Nephron progenitor cell (in vitro differentiated cells): ENCODE measurements at regions not wholly inside any gene's neighbourhood (a gene's known extent, or its start where the extent isn't known, plus 50 kb on each side); places are given as distances from the start of the nearest gene placed in this dataset.
A peak's percentile ranks its signal among the peaks of the same experiment; 100 is the strongest.

Experiments
- DNase-seq: peaks from one replicate; pipeline ENCODE4 v3.0.0; 2021
- H3K27ac Mint-ChIP-seq: 2 replicates; pipeline ENCODE4 v1.8.0; 2021; ENCODE audit warnings: mild to moderate bottlenecking, moderate library complexity, mixed read lengths
- H3K27me3 Mint-ChIP-seq: 2 replicates; pipeline ENCODE4 v1.8.0; 2021; ENCODE audit warnings: mild to moderate bottlenecking, low read depth, mixed read lengths; ENCODE audit not compliant: poor library complexity
- H3K36me3 Mint-ChIP-seq: 2 replicates; pipeline ENCODE4 v1.8.0; 2021; ENCODE audit warnings: low read depth, mixed read lengths
- H3K4me1 Mint-ChIP-seq: 2 replicates; pipeline ENCODE4 v1.8.0; 2021; ENCODE audit warnings: mixed read lengths
- H3K4me3 Mint-ChIP-seq: 2 replicates; pipeline ENCODE4 v1.8.0; 2021; ENCODE audit warnings: mild to moderate bottlenecking, moderate library complexity, mixed read lengths
- H3K9me3 Mint-ChIP-seq: 2 replicates; pipeline ENCODE4 v1.8.0; 2021; ENCODE audit warnings: mild to moderate bottlenecking, moderate library complexity, mixed read lengths
- TF ChIP-seq, protein P1 (sequence below): fragments of 200-600 bp; sonication (generic); IDR thresholded peaks from 2 replicates; pipeline ENCODE4 v1.5.0; 2021; ENCODE audit warnings: antibody characterized with exemption

DNA sequence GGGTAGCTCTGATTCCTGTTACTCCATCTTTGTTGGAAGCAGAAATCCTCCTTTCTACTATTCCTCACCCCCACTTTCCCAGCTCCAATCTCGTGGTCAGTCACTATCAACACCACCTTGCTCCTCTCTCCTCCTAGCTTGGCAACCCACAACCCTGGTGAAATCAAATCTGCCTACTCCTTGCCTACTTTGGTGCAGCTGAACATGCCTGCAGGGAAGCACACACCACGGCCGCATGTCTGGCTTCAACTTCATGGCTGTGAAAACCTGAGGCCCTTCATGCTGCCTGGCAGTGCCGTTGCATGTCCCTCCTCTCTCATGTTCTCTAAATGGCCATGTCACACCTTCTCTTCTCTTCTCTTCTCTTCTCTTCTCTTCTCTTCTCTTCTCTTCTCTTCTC is 112.4 kb upstream of the FOXA2 start:
- Mint-ChIP-seq H3K27me3 (peaks cover 4% of the 10 kb centered on the region), H3K9me3 (peaks cover 2% of the 10 kb centered on the region), H3K27ac (no peak overlapping the region), H3K36me3 (no peaks in the 10 kb centered on the region), H3K4me1 (no peaks in the 10 kb centered on the region), H3K4me3 (no peak overlapping the region)
- TF ChIP-seq, protein P1, sequence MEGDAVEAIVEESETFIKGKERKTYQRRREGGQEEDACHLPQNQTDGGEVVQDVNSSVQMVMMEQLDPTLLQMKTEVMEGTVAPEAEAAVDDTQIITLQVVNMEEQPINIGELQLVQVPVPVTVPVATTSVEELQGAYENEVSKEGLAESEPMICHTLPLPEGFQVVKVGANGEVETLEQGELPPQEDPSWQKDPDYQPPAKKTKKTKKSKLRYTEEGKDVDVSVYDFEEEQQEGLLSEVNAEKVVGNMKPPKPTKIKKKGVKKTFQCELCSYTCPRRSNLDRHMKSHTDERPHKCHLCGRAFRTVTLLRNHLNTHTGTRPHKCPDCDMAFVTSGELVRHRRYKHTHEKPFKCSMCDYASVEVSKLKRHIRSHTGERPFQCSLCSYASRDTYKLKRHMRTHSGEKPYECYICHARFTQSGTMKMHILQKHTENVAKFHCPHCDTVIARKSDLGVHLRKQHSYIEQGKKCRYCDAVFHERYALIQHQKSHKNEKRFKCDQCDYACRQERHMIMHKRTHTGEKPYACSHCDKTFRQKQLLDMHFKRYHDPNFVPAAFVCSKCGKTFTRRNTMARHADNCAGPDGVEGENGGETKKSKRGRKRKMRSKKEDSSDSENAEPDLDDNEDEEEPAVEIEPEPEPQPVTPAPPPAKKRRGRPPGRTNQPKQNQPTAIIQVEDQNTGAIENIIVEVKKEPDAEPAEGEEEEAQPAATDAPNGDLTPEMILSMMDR, result no peak
- DNase-seq, result no peak

DNA sequence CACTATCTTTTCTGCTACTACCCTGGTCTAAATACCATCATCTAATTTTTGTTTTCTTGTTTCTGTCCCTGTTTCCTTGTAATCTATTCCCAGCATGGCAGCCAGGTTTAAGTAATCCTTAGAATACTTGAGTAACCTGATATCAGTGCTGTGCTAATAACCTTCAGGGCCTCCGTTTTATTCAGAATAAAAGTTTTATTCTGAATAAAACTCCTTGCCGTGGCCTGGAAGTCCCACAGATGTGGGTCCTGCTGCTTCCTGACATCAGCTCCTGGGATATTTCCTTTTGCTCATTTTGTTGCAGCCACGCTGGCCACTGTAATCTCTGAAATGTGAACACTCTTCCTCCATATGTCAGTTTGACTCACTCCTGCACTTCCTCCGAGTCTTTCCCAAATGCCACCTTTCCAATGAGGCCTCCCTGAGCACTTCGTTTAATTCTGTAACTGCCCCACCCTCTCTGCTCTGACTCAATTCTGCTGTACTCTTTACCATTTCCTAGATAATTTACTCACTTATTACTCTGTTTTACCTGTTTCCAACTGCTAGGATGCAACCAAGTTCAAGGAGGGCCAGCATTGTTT is 114.0 kb upstream of the FOXA2 start:
- TF ChIP-seq, protein P1, result no peak
- no peak overlapping the region for H3K27ac Mint-ChIP-seq
- H3K4me3 Mint-ChIP-seq, result no peak overlapping the region
- DNase-seq, result no peak
- H3K36me3 Mint-ChIP-seq, result no peaks in the 10 kb centered on the region
- H3K27me3 Mint-ChIP-seq, result peaks cover 4% of the 10 kb centered on the region
- no peaks in the 10 kb centered on the region for H3K4me1 Mint-ChIP-seq
- H3K9me3 Mint-ChIP-seq, result peaks cover 10% of the 10 kb centered on the region

DNA sequence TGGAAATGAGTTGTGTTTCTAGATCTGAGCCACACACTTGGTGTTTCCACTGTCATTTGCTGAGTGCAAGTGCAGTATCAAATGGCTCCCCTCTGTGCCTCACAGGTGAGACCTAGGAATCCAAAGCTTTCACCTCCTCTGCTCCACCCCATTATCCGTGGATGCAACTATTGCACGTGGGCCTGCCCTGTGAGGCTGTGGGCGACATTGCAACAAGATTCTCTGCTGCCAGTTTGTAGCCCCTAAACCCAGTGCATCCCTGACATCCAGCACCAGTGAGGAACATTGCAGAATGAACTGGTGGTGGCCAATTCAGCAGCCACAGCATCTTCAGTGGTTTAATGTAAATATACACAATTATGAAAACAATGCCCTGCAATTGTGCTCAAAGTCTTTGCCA is 115.0 kb upstream of the FOXA2 start:
- no peak overlapping the region for H3K4me3 Mint-ChIP-seq
- no peaks in the 10 kb centered on the region for H3K36me3 Mint-ChIP-seq
- peaks cover 4% of the 10 kb centered on the region for H3K27me3 Mint-ChIP-seq
- no peak for DNase-seq
- no peaks in the 10 kb centered on the region for H3K4me1 Mint-ChIP-seq
- H3K27ac Mint-ChIP-seq, result no peak overlapping the region
- H3K9me3 Mint-ChIP-seq, result peaks cover 13% of the 10 kb centered on the region
- TF ChIP-seq, protein P1, result no peak

DNA sequence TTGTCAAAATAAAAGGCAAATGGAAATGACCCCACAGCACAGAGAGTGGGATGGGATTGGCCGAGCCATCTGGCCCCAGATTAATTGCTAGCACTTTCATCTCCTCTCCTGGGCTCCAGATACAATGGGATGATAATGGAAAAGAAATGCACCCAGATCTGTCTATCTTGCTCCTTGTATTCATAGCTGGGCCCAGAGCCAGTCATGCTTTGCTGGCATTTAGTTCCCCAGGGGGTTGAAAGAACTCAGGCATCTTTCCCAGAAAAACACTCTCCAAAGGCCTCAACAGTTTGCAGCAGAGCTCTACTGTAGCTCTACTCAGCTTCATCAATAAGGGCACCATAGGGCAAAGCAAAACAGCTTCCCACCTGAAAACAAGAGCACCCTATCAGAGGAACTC is 116.0 kb upstream of the FOXA2 start:
- TF ChIP-seq, protein P1, result no peak
- Mint-ChIP-seq H3K4me1 (no peaks in the 10 kb centered on the region), H3K27ac (no peak overlapping the region), H3K9me3 (peaks cover 22% of the 10 kb centered on the region), H3K4me3 (no peak overlapping the region), H3K36me3 (no peaks in the 10 kb centered on the region), H3K27me3 (peaks cover 4% of the 10 kb centered on the region)
- DNase-seq, result no peak

DNA sequence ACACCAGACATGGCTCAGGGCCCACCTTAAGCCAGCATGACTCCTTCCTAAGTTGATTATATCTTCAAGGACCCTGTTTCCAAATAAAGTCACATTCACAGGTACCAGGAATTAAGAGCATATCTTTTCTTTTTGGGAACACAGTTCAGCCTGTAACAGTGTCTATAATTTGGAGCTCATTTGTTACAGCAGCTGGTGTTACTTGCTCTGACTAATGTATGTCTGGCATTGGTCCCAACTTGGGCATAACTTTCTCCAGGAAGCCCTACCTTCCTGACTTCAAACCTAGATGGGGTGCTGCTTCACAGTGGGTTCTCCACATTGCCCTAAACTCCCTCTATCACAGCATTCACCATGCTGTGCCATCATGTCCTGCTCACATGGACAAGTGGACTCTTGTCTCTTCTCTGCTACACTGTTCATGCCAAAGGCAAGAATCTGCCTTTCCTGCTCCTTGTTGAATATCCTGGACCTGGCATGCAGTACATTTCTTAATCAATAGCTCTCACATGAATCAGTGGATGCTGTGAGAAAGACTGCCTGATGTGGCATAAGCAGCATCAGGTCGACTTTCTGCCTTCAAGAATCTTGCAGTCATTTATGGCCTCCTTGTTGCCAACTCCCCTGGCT is 117.4 kb upstream of the FOXA2 start:
- DNase-seq, result no peak
- peaks cover 33% of the 10 kb centered on the region for H3K9me3 Mint-ChIP-seq
- H3K27me3 Mint-ChIP-seq, result peaks cover 4% of the 10 kb centered on the region
- no peaks in the 10 kb centered on the region for H3K4me1 Mint-ChIP-seq
- TF ChIP-seq, protein P1, result no peak
- H3K27ac Mint-ChIP-seq, result peak overlapping the region; percentile 66
- no peaks in the 10 kb centered on the region for H3K36me3 Mint-ChIP-seq
- H3K4me3 Mint-ChIP-seq, result no peak overlapping the region

DNA sequence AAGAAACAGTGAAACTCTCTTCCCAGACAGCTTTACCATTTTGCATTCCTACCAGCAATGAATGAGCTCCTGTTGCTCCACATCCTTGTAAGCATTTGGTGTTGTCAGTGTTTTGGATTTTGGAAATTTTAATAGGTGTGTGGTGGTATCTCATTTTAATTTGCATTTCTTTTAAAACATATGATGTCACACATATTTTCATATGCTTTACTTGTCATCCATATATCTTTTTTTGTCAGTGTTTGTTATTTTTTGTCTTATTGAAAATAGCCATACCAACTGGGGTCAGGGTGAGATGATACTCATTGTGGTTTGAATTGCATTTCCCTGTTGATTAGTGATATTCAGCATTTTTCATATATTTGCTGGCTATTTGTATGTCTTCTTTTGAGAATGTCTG is 119.5 kb upstream of the FOXA2 start:
- H3K9me3 Mint-ChIP-seq, result peaks cover 35% of the 10 kb centered on the region
- H3K4me3 Mint-ChIP-seq, result no peak overlapping the region
- TF ChIP-seq, protein P1, result no peak
- H3K4me1 Mint-ChIP-seq, result no peaks in the 10 kb centered on the region
- no peak overlapping the region for H3K27ac Mint-ChIP-seq
- peaks cover 4% of the 10 kb centered on the region for H3K27me3 Mint-ChIP-seq
- no peak for DNase-seq
- H3K36me3 Mint-ChIP-seq, result no peaks in the 10 kb centered on the region
